SW480 (cell line): ENCODE measurements at regions not wholly inside any gene's neighbourhood (a gene's known extent, or its start where the extent isn't known, plus 50 kb on each side); places are given as distances from the start of the nearest gene placed in this dataset.
A peak's percentile ranks its signal among the peaks of the same experiment; 100 is the strongest.
"Not testable (repeated sequence)": the region's sequence is repeated elsewhere in the genome, so short reads cannot be mapped to it uniquely, and the experiment has no call there.

Experiments
- DNase-seq: peaks from one replicate; pipeline ENCODE4 v3.0.0-alpha.2; 2016; ENCODE audit warnings: low spot score

- DNase-seq = no peak
These were observed 105.1 kb upstream of the SIX2 start for GRCh38 chr2:45114221-45114955.

GRCh38 chr2:45112750-45113149 is 103.5 kb upstream of the SIX2 start:
- DNase-seq = no peak

GRCh38 chr2:45105050-45105582 is 95.9 kb upstream of the SIX2 start:
- no peak for DNase-seq

DNA sequence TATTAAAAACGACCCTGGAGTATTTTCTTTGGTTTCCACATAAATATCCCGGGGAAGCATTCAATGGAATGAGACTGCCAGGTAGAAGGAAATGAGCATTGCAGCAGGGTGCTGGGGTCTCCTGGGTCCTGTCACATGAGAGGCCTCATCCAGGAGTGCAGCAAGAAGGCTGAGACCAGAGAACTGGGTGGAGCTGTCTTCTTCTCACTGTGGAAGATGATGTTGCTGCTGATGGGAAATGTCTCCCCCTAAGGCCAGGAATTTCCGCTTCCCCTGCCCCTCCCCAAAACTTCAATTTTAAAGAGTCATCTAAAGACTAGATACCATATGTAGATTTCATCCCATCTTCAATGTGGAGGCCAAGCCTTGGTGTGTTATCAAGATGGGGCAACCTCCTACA is 95.2 kb upstream of the SIX2 start:
- no peak for DNase-seq

- no peak for DNase-seq
These were observed 94.4 kb upstream of the SIX2 start for GRCh38 chr2:45103351-45104345.

GRCh38 chr2:45102579-45103117 is 93.4 kb upstream of the SIX2 start:
- no peak for DNase-seq

DNA sequence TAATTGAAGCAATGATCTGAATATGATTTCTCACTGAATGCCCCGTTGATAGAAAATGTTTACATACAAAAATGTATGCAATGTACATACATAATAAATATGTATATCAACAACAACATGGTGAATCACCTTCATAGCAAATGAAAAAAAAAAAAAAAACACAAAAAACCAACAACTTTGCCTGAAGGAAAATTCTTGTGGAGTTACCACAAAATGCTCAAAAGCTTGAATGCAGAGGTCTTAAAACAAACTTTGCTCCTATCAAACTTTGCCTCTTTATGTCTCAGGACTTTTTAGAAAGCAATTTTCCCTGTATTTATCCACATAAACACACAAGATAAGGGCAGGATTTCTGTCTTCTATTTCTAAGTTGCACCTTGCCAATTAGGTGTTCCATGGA is 92.9 kb upstream of the SIX2 start:
- no peak for DNase-seq

GRCh38 chr2:45096996-45097395 is 87.7 kb upstream of the SIX2 start:
- DNase-seq = no peak

DNA sequence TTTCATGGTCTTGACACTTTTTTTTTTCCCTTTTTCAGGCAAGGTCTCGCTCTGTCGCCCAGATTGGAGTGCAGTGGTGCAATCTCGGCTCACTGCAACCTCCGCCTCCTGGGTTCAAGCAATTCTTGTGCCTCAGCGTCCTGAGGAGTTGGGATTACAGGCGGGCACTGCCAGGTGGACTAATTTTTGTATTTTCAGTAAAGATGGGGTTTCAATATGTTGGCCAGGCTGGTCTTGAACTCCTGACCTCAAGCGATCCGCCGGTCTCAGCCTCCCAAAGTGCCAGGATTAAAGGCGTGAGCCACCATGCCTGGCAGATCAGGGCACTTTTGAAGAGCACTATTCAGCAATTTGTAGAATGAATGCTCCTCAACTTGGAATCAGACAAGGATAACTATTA is 86.8 kb upstream of the SIX2 start:
- DNase-seq = not testable (repeated sequence)

DNA sequence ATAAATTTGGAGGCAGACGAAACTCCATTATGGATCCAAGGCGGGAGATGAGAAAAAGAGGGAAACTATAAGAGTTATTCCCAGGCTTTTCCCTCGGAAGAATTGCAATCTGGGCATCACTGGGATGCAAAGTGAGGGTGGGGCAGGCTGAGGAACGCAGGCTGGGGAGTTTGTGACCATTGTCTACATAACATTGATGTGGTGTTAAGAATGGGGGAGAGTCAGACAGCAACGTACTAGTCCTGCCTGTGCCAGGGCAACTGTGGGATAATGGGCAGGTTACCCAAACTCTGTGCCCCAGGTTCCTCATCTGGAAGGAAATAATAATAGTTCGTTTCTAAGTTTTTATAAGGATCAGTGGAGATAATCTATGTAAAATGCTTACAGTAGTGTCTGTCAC is 84.4 kb upstream of the SIX2 start:
- no peak for DNase-seq

DNA sequence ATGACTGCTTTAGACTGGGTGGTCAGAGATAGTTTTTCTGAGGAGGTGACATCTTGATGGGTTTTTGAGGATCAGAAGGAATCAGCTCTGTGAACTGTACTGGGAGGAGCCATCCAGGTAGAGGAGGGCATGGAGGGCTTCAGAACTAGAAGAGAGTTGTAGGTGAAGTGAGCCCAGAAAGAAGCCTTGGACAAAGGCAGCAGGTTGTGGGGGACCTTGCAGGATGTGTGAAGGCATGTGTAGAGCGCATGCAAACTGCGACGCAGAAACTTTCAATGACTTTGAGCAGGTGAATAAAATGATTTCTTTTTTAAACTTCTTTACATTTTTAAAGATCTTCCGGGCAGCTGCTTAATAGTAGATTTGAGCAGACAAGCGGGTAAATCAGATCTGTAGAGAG is 83.9 kb upstream of the SIX2 start:
- no peak for DNase-seq

DNA sequence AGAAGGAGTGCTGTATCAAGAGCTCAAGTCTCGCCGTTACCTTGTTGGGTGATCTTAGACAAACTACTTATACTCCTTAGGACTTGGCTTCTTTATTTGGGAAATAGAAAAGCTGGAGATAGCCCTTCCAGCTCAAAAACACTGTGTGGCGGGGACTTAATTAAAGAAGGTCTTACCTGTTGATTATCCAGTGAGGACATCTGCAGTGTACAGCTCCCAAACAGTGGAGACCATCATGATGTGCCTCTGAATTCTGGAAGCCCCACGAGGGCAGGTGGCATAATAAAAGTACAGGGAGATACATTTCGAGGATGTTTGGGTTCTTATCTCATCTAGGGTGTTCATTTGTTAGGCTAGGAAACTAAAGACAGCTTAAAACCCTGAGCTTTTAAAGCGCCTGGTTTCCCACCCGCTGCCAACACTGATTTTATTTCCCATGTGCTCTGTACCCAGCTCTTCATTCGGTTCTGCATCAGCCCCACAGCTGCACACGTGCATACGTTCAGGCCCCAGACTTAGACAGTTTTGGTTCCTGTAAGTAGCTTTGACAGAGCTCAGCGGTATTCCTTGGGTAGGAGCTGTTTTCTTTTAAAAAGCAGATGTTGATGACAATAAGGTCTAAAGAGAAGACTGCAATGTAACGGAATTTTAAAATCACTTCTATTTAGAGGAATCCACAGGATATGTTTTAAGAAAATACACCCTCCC is 80.5 kb upstream of the SIX2 start:
- no peak for DNase-seq

DNA sequence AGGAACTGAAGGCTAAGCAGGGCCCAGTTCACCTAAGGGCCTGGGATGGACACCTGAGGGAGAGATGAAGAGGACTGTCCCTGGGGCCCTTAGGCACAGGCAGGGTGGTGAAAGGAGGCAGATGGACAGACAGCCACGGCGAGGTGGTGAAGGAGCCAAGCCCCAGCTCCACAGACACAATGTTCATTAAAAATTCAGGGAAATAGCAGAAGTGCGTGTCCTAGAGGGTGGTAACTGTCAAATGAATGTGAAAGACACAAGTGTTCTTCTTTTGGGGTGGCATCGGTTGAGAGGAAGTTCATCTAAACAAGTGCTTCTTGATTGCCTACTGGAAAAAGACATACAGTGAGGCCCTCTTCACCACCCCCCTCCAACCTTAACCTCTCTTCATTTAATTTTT is 76.2 kb upstream of the SIX2 start:
- no peak for DNase-seq

GRCh38 chr2:45084361-45085020 is 75.2 kb upstream of the SIX2 start:
- DNase-seq = no peak

DNA sequence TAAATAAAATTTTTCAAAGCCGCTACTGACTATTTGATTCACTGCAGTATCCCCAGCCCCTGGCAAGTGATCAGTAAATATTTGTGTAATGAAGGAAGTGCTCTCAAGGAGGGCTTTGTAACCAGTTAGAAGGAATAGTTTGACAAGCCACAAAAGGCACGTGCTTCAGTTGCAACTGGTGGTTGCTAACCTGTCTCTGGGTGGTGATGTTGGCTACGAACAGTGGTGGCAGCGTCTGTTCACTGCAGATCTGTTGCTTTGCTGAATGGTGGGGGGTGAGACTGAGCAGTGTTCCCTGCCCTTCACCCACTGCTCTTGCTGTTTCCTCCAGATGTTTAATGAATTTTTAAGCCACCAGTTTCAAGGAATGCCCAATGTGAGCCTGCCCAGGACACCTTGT is 73.9 kb upstream of the SIX2 start:
- peak; percentile 2 for DNase-seq

DNA sequence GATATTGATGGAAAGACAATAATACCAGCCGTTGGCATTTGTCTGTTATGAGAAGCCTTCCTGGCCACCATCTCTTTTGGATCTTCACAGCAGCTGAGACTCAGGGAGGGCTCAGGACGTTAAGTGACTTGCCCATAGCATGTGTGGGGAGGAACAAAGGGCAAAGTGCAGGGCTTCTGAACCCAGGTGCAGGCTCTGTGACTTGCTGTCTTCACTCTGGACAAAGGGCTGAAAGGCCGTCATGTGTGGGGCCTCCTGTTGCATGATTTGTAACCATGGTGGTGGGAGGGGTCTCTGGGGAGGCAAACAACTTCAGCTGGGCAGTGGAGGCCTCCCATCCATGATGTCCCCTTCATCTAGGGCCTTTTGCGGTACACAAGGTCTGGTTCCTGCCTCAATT is 65.5 kb upstream of the SIX2 start:
- no peak for DNase-seq

GRCh38 chr2:45072862-45073237 is 63.6 kb upstream of the SIX2 start:
- no peak for DNase-seq

DNA sequence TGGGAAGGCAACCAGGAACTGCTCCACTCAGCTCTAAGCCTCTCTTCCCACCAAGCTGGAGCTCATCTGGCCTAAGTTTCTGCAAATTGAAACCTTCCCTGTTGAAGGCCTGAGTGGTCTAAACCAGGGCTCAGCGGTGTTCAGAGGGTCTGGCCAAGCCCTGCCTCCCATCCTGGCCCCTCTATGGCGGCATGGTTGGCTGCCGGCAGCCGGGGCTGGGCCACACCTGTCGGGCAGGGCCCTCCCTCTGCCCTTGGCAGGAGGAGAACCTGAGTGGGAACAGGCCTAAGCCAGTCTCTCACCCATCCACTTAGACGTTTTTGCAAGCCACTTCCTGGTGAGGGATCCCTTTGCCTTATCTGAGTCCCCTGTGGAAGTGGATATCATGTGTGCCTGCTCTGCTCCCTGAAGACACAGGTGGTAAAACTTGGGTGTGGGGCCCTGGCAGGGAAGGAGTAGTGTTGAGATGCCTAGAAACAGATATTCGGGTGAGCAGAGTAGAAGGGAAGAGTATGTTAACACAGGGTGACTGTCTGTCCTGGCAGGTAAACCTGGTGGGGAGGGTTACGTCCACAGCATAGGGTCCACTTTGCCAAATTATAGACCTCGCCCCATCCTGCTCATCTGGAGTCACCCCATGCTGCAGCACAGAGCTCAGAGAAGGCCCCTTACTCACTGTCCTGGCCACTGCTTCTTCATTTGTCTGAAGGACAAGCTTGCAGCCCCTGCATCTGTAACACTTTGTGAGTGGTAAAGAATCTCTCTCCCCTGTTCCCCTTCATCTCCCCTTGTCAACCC is 63.0 kb upstream of the SIX2 start:
- no peak for DNase-seq

DNA sequence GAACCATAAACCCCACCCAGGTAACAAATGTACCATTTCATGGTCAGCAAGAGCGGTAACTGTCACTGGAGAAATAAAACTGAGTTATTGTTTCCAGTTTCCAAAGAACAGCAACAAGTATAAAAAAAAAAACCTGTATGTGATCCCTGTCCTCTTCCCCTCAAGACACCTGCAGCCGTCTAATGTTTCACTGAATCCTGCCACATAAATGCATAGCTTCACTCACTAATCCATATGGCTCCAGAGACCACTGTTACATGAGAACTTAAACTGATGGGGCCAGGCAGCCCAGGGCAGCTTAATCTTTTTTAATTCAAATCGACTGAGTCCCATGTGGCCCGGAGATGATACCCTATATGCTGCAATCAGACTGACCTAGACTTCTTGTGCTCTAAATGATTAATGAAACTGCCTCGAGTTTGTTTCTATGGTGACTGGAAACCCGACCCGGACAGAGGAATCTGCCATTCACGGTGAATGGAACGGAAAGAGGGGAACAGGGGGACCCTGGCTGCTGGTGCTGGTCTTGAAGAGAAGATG is 60.9 kb upstream of the SIX2 start:
- DNase-seq = no peak

- no peak for DNase-seq
These were observed 60.4 kb upstream of the SIX2 start for GRCh38 chr2:45069684-45070083.
